SK-N-SH treated with all-trans-retinoic acid at 6 μM for 48 hours (cell line): ENCODE measurements at regions not wholly inside any gene's neighbourhood (a gene's known extent, or its start where the extent isn't known, plus 50 kb on each side); places are given as distances from the start of the nearest gene placed in this dataset.

Experiments used
- ATAC-seq: fragments of 200-7000 bp; cut with Tn5 transposase; 3 replicates; pipeline ENCODE4 v1.9.1; 2020; ENCODE audit warnings: mild to moderate bottlenecking, moderate library complexity
- ARNTL ChIP-seq: fragments of 450-650 bp; formaldehyde crosslinking; IDR thresholded peaks from 2 replicates; pipeline ENCODE4 v1.5.0; 2020; ENCODE audit warnings: low read depth, mild to moderate bottlenecking, moderate library complexity, borderline replicate concordance
- BACH2 ChIP-seq: fragments of 250-450 bp; sonication (Bioruptor Pico); IDR thresholded peaks from 2 replicates; pipeline ENCODE4 v1.9.0; 2021; ENCODE audit warnings: mild to moderate bottlenecking, borderline replicate concordance
- CSDC2 ChIP-seq: fragments of 250-450 bp; sonication (Bioruptor Pico); IDR thresholded peaks from 2 replicates; pipeline ENCODE4 v1.5.0; 2020; ENCODE audit warnings: mild to moderate bottlenecking, moderate library complexity
- ESRRG ChIP-seq: fragments of 250-450 bp; sonication (Bioruptor Pico); IDR thresholded peaks from 2 replicates; pipeline ENCODE4 v1.6.1; 2021; ENCODE audit warnings: mild to moderate bottlenecking
- GLIS3 ChIP-seq: fragments of 250-450 bp; sonication (Bioruptor Pico); IDR thresholded peaks from 2 replicates; pipeline ENCODE4 v1.5.0; 2020; ENCODE audit warnings: mild to moderate bottlenecking, moderate library complexity
- ISL1 ChIP-seq: fragments of 250-450 bp; sonication (Bioruptor Pico); IDR thresholded peaks from 2 replicates; pipeline ENCODE4 v2.1.2; 2022; ENCODE audit warnings: mild to moderate bottlenecking, moderate library complexity
- OSR1 ChIP-seq: fragments of 250-450 bp; sonication (Bioruptor Pico); IDR thresholded peaks from 2 replicates; pipeline ENCODE4 v1.8.0; 2022; ENCODE audit warnings: moderate library complexity, mild to moderate bottlenecking, inconsistent platforms
- POU6F1 ChIP-seq: fragments of 250-450 bp; sonication (Bioruptor Pico); IDR thresholded peaks from 2 replicates; pipeline ENCODE4 v1.8.0; 2021; ENCODE audit warnings: low read depth, mild to moderate bottlenecking, moderate library complexity, borderline replicate concordance
- PPARA ChIP-seq: fragments of 250-450 bp; sonication (Bioruptor Pico); IDR thresholded peaks from 2 replicates; pipeline ENCODE4 v1.5.0; 2020; ENCODE audit warnings: mild to moderate bottlenecking, borderline replicate concordance
- SNAI2 ChIP-seq: fragments of 250-450 bp; sonication (Bioruptor Pico); IDR thresholded peaks from 2 replicates; pipeline ENCODE4 v1.5.0; 2020; ENCODE audit warnings: mild to moderate bottlenecking, moderate library complexity
- TCF4 ChIP-seq: fragments of 250-450 bp; sonication (Bioruptor Pico); IDR thresholded peaks from 2 replicates; pipeline ENCODE4 v1.8.0; 2021; ENCODE audit warnings: mild to moderate bottlenecking, moderate library complexity, borderline replicate concordance
- TOX ChIP-seq: fragments of 250-450 bp; sonication (Bioruptor Pico); IDR thresholded peaks from 2 replicates; pipeline ENCODE4 v1.8.0; 2021; ENCODE audit warnings: mild to moderate bottlenecking, moderate library complexity, borderline replicate concordance
- TSHZ2 ChIP-seq: fragments of 250-450 bp; sonication (Bioruptor Pico); IDR thresholded peaks from 2 replicates; pipeline ENCODE4 v1.5.0; 2020; ENCODE audit warnings: mild to moderate bottlenecking, moderate library complexity
- ZC3H10 ChIP-seq: fragments of 250-450 bp; sonication (Bioruptor Pico); IDR thresholded peaks from 2 replicates; pipeline ENCODE4 v1.5.1; 2021; ENCODE audit warnings: mild to moderate bottlenecking, moderate library complexity
- ZFP3 ChIP-seq: fragments of 250-450 bp; sonication (Bioruptor Pico); IDR thresholded peaks from 2 replicates; pipeline ENCODE4 v1.5.0; 2020; ENCODE audit warnings: mild to moderate bottlenecking, moderate library complexity
- ZFP30 ChIP-seq: fragments of 450-650 bp; formaldehyde crosslinking; IDR thresholded peaks from 2 replicates; pipeline ENCODE4 v1.5.0; 2022; ENCODE audit warnings: mild to moderate bottlenecking, moderate library complexity
- ZNF565 ChIP-seq: fragments of 450-650 bp; formaldehyde crosslinking; conservative IDR thresholded peaks from 2 replicates; pipeline ENCODE4 v1.5.0; 2020; ENCODE audit warnings: low read depth, mild to moderate bottlenecking, moderate library complexity
- TF ChIP-seq, protein P1 (sequence below): fragments of 250-450 bp; sonication (Bioruptor Pico); IDR thresholded peaks from 2 replicates; pipeline ENCODE4 v1.8.0; 2020; ENCODE audit warnings: mild to moderate bottlenecking, moderate library complexity, borderline replicate concordance

- TF ChIP-seq ZFP3 (CRISPR knock-in tag), result no peak
- no peak for TF ChIP-seq TOX (CRISPR knock-in tag)
- TF ChIP-seq ZNF565 (CRISPR knock-in tag), result no peak
- ATAC-seq, result peak; percentile 86
Observed at GRCh38 chr7:17530741-17531421, 232.4 kb downstream of the AHR start.

DNA sequence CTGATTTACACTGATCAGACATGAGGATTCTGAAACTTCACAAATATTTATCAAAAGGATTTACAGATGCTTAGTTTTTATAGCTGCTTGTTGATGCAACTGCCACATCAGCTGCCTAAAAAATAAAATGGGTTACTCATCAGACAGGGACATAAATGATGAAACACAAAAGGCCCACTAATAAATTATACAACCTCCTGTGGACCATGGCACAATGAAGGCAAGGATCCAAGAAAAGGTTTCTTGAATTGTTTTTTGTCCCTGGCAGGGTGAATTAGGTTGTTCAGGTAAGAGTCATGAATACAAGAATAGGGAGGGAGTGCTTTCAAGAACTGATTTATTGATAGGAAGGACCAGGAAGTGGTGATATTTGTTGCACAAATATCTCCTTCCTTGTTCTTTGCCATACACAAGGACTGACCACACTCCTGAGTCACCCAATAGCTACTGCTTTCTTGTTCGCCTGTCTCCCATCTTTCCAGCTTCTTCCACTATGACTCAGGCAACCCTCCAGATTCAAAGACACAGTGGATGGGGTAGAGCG is 234.5 kb downstream of the AHR start:
- TF ChIP-seq TCF4, result no peak
- no peak for TF ChIP-seq ARNTL (CRISPR knock-in tag)
- TF ChIP-seq CSDC2 (CRISPR knock-in tag), result no peak
- TF ChIP-seq, all 23 proteins: peak for 0
- peak; percentile 22; the same call in 1 of the 3 replicates for ATAC-seq

DNA sequence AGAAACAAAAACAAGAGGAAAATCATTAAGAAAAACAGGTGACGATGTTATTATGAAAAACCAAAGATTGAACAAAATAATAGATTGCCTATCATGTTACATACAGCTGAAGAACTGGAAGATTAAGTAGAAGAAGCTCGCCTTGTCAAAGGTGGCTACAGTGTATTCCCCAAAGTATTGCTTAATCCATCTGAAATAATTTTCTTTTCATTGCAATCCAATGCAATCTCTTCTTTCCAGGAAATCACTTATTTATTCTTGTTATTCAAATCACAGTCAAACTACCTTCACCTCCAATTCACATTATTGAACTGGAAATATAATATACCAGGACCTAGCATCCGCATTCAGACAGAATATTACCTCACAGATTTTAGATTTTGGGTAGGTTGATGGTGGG is 235.9 kb downstream of the AHR start:
- TF ChIP-seq TSHZ2 (CRISPR knock-in tag) (no peak), POU6F1 (no peak), TOX (CRISPR knock-in tag) (no peak), SNAI2 (CRISPR knock-in tag) (no peak), TCF4 (no peak), ARNTL (CRISPR knock-in tag) (no peak), BACH2 (CRISPR knock-in tag) (no peak)
- ATAC-seq, result no peak

DNA sequence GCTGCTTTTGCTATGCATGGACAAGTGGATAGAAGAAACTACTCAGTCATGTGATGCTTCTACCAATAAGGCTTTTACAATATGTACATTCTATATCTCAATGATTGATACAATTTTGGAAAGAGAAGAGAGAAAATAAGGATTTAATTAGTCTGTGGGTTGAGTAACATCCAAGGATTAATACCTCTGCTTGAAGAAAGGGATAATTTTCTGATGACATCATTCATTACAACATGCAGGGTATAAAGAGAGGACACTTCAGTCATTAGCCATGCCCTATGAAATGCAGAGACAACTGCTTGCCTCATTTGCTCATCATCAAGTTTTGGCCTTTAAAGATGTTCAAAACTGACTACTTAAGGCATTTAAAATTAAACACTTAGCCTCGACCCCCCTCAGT is 237.3 kb downstream of the AHR start:
- ATAC-seq, result no peak; the same call in 2 of the 3 replicates
- TF ChIP-seq OSR1 (CRISPR knock-in tag) (no peak), ZNF565 (CRISPR knock-in tag) (no peak), TOX (CRISPR knock-in tag) (no peak), ESRRG (CRISPR knock-in tag) (no peak), SNAI2 (CRISPR knock-in tag) (no peak), ZFP30 (CRISPR knock-in tag) (no peak), POU6F1 (no peak), TSHZ2 (CRISPR knock-in tag) (no peak), PPARA (CRISPR knock-in tag) (no peak), GLIS3 (CRISPR knock-in tag) (no peak), ISL1 (no peak), CSDC2 (CRISPR knock-in tag) (no peak), TCF4 (no peak), ZC3H10 (no peak)
- TF ChIP-seq, protein P1, sequence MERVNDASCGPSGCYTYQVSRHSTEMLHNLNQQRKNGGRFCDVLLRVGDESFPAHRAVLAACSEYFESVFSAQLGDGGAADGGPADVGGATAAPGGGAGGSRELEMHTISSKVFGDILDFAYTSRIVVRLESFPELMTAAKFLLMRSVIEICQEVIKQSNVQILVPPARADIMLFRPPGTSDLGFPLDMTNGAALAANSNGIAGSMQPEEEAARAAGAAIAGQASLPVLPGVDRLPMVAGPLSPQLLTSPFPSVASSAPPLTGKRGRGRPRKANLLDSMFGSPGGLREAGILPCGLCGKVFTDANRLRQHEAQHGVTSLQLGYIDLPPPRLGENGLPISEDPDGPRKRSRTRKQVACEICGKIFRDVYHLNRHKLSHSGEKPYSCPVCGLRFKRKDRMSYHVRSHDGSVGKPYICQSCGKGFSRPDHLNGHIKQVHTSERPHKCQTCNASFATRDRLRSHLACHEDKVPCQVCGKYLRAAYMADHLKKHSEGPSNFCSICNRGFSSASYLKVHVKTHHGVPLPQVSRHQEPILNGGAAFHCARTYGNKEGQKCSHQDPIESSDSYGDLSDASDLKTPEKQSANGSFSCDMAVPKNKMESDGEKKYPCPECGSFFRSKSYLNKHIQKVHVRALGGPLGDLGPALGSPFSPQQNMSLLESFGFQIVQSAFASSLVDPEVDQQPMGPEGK (CRISPR knock-in tag), result no peak
